ENCODE measurements at regions not wholly inside any gene's neighbourhood (a gene's known extent, or its start where the extent isn't known, plus 50 kb on each side); places are given as distances from the start of the nearest gene placed in this dataset.

GRCh38 chr17:71409712-71410111 is 711.1 kb upstream of the SOX9 start:
- Histone ChIP-seq H3K4me1 (ENCODE audit: control insufficient read depth, insufficient read depth, low read length) (no peaks in the 10 kb centered on the region), H3K27me3 (ENCODE audit: control insufficient read depth, insufficient read depth, low read length) (no peaks in the 10 kb centered on the region), H3K36me3 (ENCODE audit: control insufficient read depth, insufficient read depth, low read length) (no peaks in the 10 kb centered on the region), H3K9ac (ENCODE audit: low read length) (no peak overlapping the region), H3K9me3 (ENCODE audit: control insufficient read depth, low read length) (no peaks in the 10 kb centered on the region), H3K4me3 (ENCODE audit: low read length) (no peak overlapping the region)

GRCh38 chr17:71412803-71413202 is 708.0 kb upstream of the SOX9 start:
- no peak overlapping the region for H3K4me3 ChIP-seq (ENCODE audit: low read length)
- no peak overlapping the region for H3K9ac ChIP-seq (ENCODE audit: low read length)
- no peaks in the 10 kb centered on the region for H3K9me3 ChIP-seq (ENCODE audit: control insufficient read depth, low read length)
- H3K4me1 ChIP-seq (ENCODE audit: control insufficient read depth, insufficient read depth, low read length) = no peaks in the 10 kb centered on the region
- no peaks in the 10 kb centered on the region for H3K27me3 ChIP-seq (ENCODE audit: control insufficient read depth, insufficient read depth, low read length)
- no peaks in the 10 kb centered on the region for H3K36me3 ChIP-seq (ENCODE audit: control insufficient read depth, insufficient read depth, low read length)

- Histone ChIP-seq H3K36me3 (ENCODE audit: control insufficient read depth, insufficient read depth, low read length) (no peaks in the 10 kb centered on the region), H3K4me3 (ENCODE audit: low read length) (no peak overlapping the region)
Observed at GRCh38 chr17:71413935-71414334, 706.9 kb upstream of the SOX9 start.

GRCh38 chr17:71417142-71417541 is 703.7 kb upstream of the SOX9 start:
- H3K9ac ChIP-seq (ENCODE audit: low read length) = no peak overlapping the region
- no peaks in the 10 kb centered on the region for H3K9me3 ChIP-seq (ENCODE audit: control insufficient read depth, low read length)

More at GRCh38 chr17:71413935-71414334, 706.9 kb upstream of the SOX9 start:
- no peaks in the 10 kb centered on the region for H3K27me3 ChIP-seq (ENCODE audit: control insufficient read depth, insufficient read depth, low read length)
- no peaks in the 10 kb centered on the region for H3K4me1 ChIP-seq (ENCODE audit: control insufficient read depth, insufficient read depth, low read length)
- no peaks in the 10 kb centered on the region for H3K9me3 ChIP-seq (ENCODE audit: control insufficient read depth, low read length)
- H3K9ac ChIP-seq (ENCODE audit: low read length) = no peak overlapping the region

GRCh38 chr17:71422968-71423367 is 697.9 kb upstream of the SOX9 start:
- H3K4me1 ChIP-seq (ENCODE audit: control insufficient read depth, insufficient read depth, low read length) = no peaks in the 10 kb centered on the region
- no peak overlapping the region for H3K9ac ChIP-seq (ENCODE audit: low read length)
- H3K9me3 ChIP-seq (ENCODE audit: control insufficient read depth, low read length) = no peaks in the 10 kb centered on the region
- no peaks in the 10 kb centered on the region for H3K36me3 ChIP-seq (ENCODE audit: control insufficient read depth, insufficient read depth, low read length)
- H3K4me3 ChIP-seq (ENCODE audit: low read length) = no peak overlapping the region
- no peaks in the 10 kb centered on the region for H3K27me3 ChIP-seq (ENCODE audit: control insufficient read depth, insufficient read depth, low read length)

More at GRCh38 chr17:71417142-71417541, 703.7 kb upstream of the SOX9 start:
- Histone ChIP-seq H3K27me3 (ENCODE audit: control insufficient read depth, insufficient read depth, low read length) (no peaks in the 10 kb centered on the region), H3K4me3 (ENCODE audit: low read length) (no peak overlapping the region), H3K36me3 (ENCODE audit: control insufficient read depth, insufficient read depth, low read length) (no peaks in the 10 kb centered on the region), H3K4me1 (ENCODE audit: control insufficient read depth, insufficient read depth, low read length) (no peaks in the 10 kb centered on the region)

GRCh38 chr17:71423871-71424546 is 696.8 kb upstream of the SOX9 start:
- H3K9me3 ChIP-seq (ENCODE audit: control insufficient read depth, low read length) = no peaks in the 10 kb centered on the region
- no peaks in the 10 kb centered on the region for H3K27me3 ChIP-seq (ENCODE audit: control insufficient read depth, insufficient read depth, low read length)
- H3K9ac ChIP-seq (ENCODE audit: low read length) = no peak overlapping the region
- H3K36me3 ChIP-seq (ENCODE audit: control insufficient read depth, insufficient read depth, low read length) = no peaks in the 10 kb centered on the region
- no peaks in the 10 kb centered on the region for H3K4me1 ChIP-seq (ENCODE audit: control insufficient read depth, insufficient read depth, low read length)
- no peak overlapping the region for H3K4me3 ChIP-seq (ENCODE audit: low read length)

- Histone ChIP-seq H3K4me1 (ENCODE audit: control insufficient read depth, insufficient read depth, low read length) (no peaks in the 10 kb centered on the region), H3K4me3 (ENCODE audit: low read length) (no peak overlapping the region), H3K36me3 (ENCODE audit: control insufficient read depth, insufficient read depth, low read length) (no peaks in the 10 kb centered on the region), H3K9me3 (ENCODE audit: control insufficient read depth, low read length) (no peaks in the 10 kb centered on the region), H3K27me3 (ENCODE audit: control insufficient read depth, insufficient read depth, low read length) (no peaks in the 10 kb centered on the region), H3K9ac (ENCODE audit: low read length) (no peak overlapping the region)
Observed at GRCh38 chr17:71427801-71428200, 693.0 kb upstream of the SOX9 start.

- Histone ChIP-seq H3K9ac (ENCODE audit: low read length) (no peak overlapping the region), H3K27me3 (ENCODE audit: control insufficient read depth, insufficient read depth, low read length) (no peaks in the 10 kb centered on the region), H3K36me3 (ENCODE audit: control insufficient read depth, insufficient read depth, low read length) (no peaks in the 10 kb centered on the region)
Observed at GRCh38 chr17:71428897-71429296, 691.9 kb upstream of the SOX9 start.

GRCh38 chr17:71430281-71430680 is 690.5 kb upstream of the SOX9 start:
- Histone ChIP-seq H3K4me3 (ENCODE audit: low read length) (no peak overlapping the region), H3K27me3 (ENCODE audit: control insufficient read depth, insufficient read depth, low read length) (no peaks in the 10 kb centered on the region), H3K36me3 (ENCODE audit: control insufficient read depth, insufficient read depth, low read length) (no peaks in the 10 kb centered on the region)

More at GRCh38 chr17:71428897-71429296, 691.9 kb upstream of the SOX9 start:
- Histone ChIP-seq H3K4me3 (ENCODE audit: low read length) (no peak overlapping the region), H3K9me3 (ENCODE audit: control insufficient read depth, low read length) (no peaks in the 10 kb centered on the region), H3K4me1 (ENCODE audit: control insufficient read depth, insufficient read depth, low read length) (no peaks in the 10 kb centered on the region)

GRCh38 chr17:71431146-71431545 is 689.7 kb upstream of the SOX9 start:
- Histone ChIP-seq H3K36me3 (ENCODE audit: control insufficient read depth, insufficient read depth, low read length) (no peaks in the 10 kb centered on the region), H3K9me3 (ENCODE audit: control insufficient read depth, low read length) (no peaks in the 10 kb centered on the region), H3K4me1 (ENCODE audit: control insufficient read depth, insufficient read depth, low read length) (no peaks in the 10 kb centered on the region), H3K27me3 (ENCODE audit: control insufficient read depth, insufficient read depth, low read length) (no peaks in the 10 kb centered on the region), H3K4me3 (ENCODE audit: low read length) (no peak overlapping the region), H3K9ac (ENCODE audit: low read length) (no peak overlapping the region)

More at GRCh38 chr17:71430281-71430680, 690.5 kb upstream of the SOX9 start:
- H3K4me1 ChIP-seq (ENCODE audit: control insufficient read depth, insufficient read depth, low read length) = no peaks in the 10 kb centered on the region
- H3K9ac ChIP-seq (ENCODE audit: low read length) = no peak overlapping the region
- H3K9me3 ChIP-seq (ENCODE audit: control insufficient read depth, low read length) = no peaks in the 10 kb centered on the region

- H3K27me3 ChIP-seq (ENCODE audit: control insufficient read depth, insufficient read depth, low read length) = no peaks in the 10 kb centered on the region
- H3K9ac ChIP-seq (ENCODE audit: low read length) = no peak overlapping the region
- no peaks in the 10 kb centered on the region for H3K9me3 ChIP-seq (ENCODE audit: control insufficient read depth, low read length)
- H3K36me3 ChIP-seq (ENCODE audit: control insufficient read depth, insufficient read depth, low read length) = no peaks in the 10 kb centered on the region
- H3K4me3 ChIP-seq (ENCODE audit: low read length) = no peak overlapping the region
- H3K4me1 ChIP-seq (ENCODE audit: control insufficient read depth, insufficient read depth, low read length) = no peaks in the 10 kb centered on the region
Observed at GRCh38 chr17:71432378-71433315, 688.2 kb upstream of the SOX9 start.

GRCh38 chr17:71434716-71435115 is 686.1 kb upstream of the SOX9 start:
- H3K36me3 ChIP-seq (ENCODE audit: control insufficient read depth, insufficient read depth, low read length) = no peaks in the 10 kb centered on the region
- no peaks in the 10 kb centered on the region for H3K27me3 ChIP-seq (ENCODE audit: control insufficient read depth, insufficient read depth, low read length)
- H3K9me3 ChIP-seq (ENCODE audit: control insufficient read depth, low read length) = no peaks in the 10 kb centered on the region
- no peak overlapping the region for H3K4me3 ChIP-seq (ENCODE audit: low read length)
- peaks cover 9% of the 10 kb centered on the region for H3K4me1 ChIP-seq (ENCODE audit: control insufficient read depth, insufficient read depth, low read length)
- H3K9ac ChIP-seq (ENCODE audit: low read length) = no peak overlapping the region

Data from mucosa of stomach (tissue), 1 donor.